IMR-90 (cell line): ENCODE measurements at regions not wholly inside any gene's neighbourhood (a gene's known extent, or its start where the extent isn't known, plus 50 kb on each side); places are given as distances from the start of the nearest gene placed in this dataset.

Experiments used
- ATAC-seq: fragments of 200-7000 bp; cut with Tn5 transposase; 2 replicates; pipeline ENCODE4 v1.9.1; 2020; ENCODE audit warnings: low read depth, mild to moderate bottlenecking, moderate library complexity
- BruUV-seq: library from RNA; stranded (reverse); fragments of 400-500 nt; replicated peaks from 2 replicates; lab custom pipeline; 2021; lab: Mats Ljungman, UMichigan
- CTCF ChIA-PET: fragments of 300-600 bp; formaldehyde crosslinking; extraction: SDS; loops from one replicate; lab custom pipeline; 2021; ENCODE audit warnings: antibody characterized with exemption; lab: Yijun Ruan, JAX
- POLR2A ChIA-PET: fragments of 300-600 bp; sonication (Branson Sonifier 250); formaldehyde crosslinking; loops from one replicate; lab custom pipeline; 2022; ENCODE audit warnings: antibody characterized with exemption; ENCODE audit not compliant: unreplicated experiment; lab: Charles Lee
- DNase-seq: peaks from one replicate; pipeline ENCODE4 v3.0.0; 2013
- H2AFZ ChIP-seq: replicated peaks from 2 replicates; pipeline ENCODE3; 2013; ENCODE audit warnings: low read length, mild to moderate bottlenecking; ENCODE audit not compliant: poor library complexity
- H2AK5ac ChIP-seq: 2 replicates; pipeline ENCODE4 v1.6.1; 2013; ENCODE audit warnings: low read depth, low read length, inconsistent platforms
- H2AK9ac ChIP-seq: replicated peaks from 2 replicates; pipeline ENCODE3; 2013; ENCODE audit warnings: mild to moderate bottlenecking, low read depth, low read length, moderate library complexity; ENCODE audit not compliant: poor library complexity
- H2BK120ac ChIP-seq: 2 replicates; pipeline ENCODE4 v1.6.1; 2013; ENCODE audit warnings: low read depth, low read length, inconsistent platforms
- H2BK15ac ChIP-seq: 3 replicates; pipeline ENCODE4 v1.6.1; 2013; ENCODE audit warnings: low read depth, low read length, inconsistent platforms
- H2BK20ac ChIP-seq: 2 replicates; pipeline ENCODE4 v1.6.1; 2013; ENCODE audit warnings: low read depth, mild to moderate bottlenecking, inconsistent platforms, low read length, moderate library complexity
- H2BK5ac ChIP-seq: 2 replicates; pipeline ENCODE4 v1.6.1; 2013; ENCODE audit warnings: mild to moderate bottlenecking, low read depth, low read length, inconsistent platforms; ENCODE audit not compliant: poor library complexity, severe bottlenecking
- H3K14ac ChIP-seq: replicated peaks from 2 replicates; pipeline ENCODE4 v1.6.1; 2013; ENCODE audit warnings: low read depth, low read length, inconsistent platforms
- H3K18ac ChIP-seq: 2 replicates; pipeline ENCODE4 v1.6.1; 2013; ENCODE audit warnings: low read depth, low read length, control low read depth
- H3K23ac ChIP-seq: 2 replicates; pipeline ENCODE4 v1.6.1; 2013; ENCODE audit warnings: low read depth, low read length, inconsistent platforms
- H3K27ac ChIP-seq: 2 replicates; pipeline ENCODE4 v1.5.1; 2013; ENCODE audit warnings: mild to moderate bottlenecking, control low read depth, low read length; ENCODE audit not compliant: insufficient read depth
- H3K27me3 ChIP-seq: 2 replicates; pipeline ENCODE4 v1.6.1; 2013; ENCODE audit warnings: low read length; ENCODE audit not compliant: control insufficient read depth, insufficient read depth
- H3K36me3 ChIP-seq: 2 replicates; pipeline ENCODE4 v1.6.1; 2013; ENCODE audit warnings: low read length, mixed read lengths; ENCODE audit not compliant: control insufficient read depth, insufficient read depth
- H3K4ac ChIP-seq: 2 replicates; pipeline ENCODE4 v1.6.1; 2013; ENCODE audit warnings: low read depth, low read length, inconsistent platforms
- H3K4me1 ChIP-seq: 2 replicates; pipeline ENCODE4 v1.6.1; 2013; ENCODE audit warnings: low read length, mixed read lengths; ENCODE audit not compliant: control insufficient read depth, insufficient read depth
- H3K4me2 ChIP-seq: 2 replicates; pipeline ENCODE4 v1.6.1; 2013; ENCODE audit warnings: low read depth, mild to moderate bottlenecking, control low read depth, low read length, moderate library complexity
- H3K4me3 ChIP-seq: 2 replicates; pipeline ENCODE4 v1.5.1; 2013; ENCODE audit warnings: low read depth, mild to moderate bottlenecking, control low read depth, low read length, moderate library complexity; ENCODE audit not compliant: insufficient read depth
- H3K56ac ChIP-seq: 2 replicates; pipeline ENCODE4 v1.6.1; 2013; ENCODE audit warnings: low read length, inconsistent platforms; ENCODE audit not compliant: insufficient read depth; ENCODE audit errors: extremely low read depth
- H3K79me1 ChIP-seq, 2 experiments: 2 replicates each; pipeline ENCODE4 v1.6.1; 2013; ENCODE audit warnings: low read length in 2 of 2, inconsistent platforms in 1 of 2, low read depth in 1 of 2
- H3K9ac ChIP-seq: 2 replicates; pipeline ENCODE4 v1.6.1; 2013; ENCODE audit warnings: low read depth, low read length, control low read depth
- H3K9me1 ChIP-seq: 2 replicates; pipeline ENCODE4 v1.6.1; 2013; ENCODE audit warnings: low read length, inconsistent platforms; ENCODE audit not compliant: insufficient read depth
- H3K9me3 ChIP-seq: 2 replicates; pipeline ENCODE4 v1.6.1; 2013; ENCODE audit warnings: low read length; ENCODE audit not compliant: control insufficient read depth, insufficient read depth
- H4K20me1 ChIP-seq: 2 replicates; pipeline ENCODE4 v1.6.1; 2013; ENCODE audit warnings: low read length, inconsistent platforms; ENCODE audit not compliant: insufficient read depth
- H4K5ac ChIP-seq: 2 replicates; pipeline ENCODE4 v1.6.1; 2013; ENCODE audit warnings: mild to moderate bottlenecking, low read depth, low read length, control low read depth
- H4K8ac ChIP-seq, 2 experiments: 2 replicates each; pipeline ENCODE4 v1.6.1; 2013; ENCODE audit warnings: low read depth in 2 of 2, low read length in 2 of 2, control low read depth in 1 of 2, inconsistent platforms in 1 of 2
- H4K91ac ChIP-seq: 2 replicates; pipeline ENCODE4 v1.6.1; 2013; ENCODE audit warnings: low read depth, low read length, inconsistent platforms; ENCODE audit not compliant: insufficient read depth
- BHLHE40 ChIP-seq: fragments of 150-350 bp; IDR thresholded peaks from 2 replicates; pipeline ENCODE4 v1.6.1; 2016; ENCODE audit warnings: mild to moderate bottlenecking, low read depth, low read length
- CEBPB ChIP-seq: IDR thresholded peaks from 2 replicates; pipeline ENCODE4 v1.6.1; 2012; ENCODE audit warnings: low read depth, low read length, improper control_type of control experiment
- FOS ChIP-seq: fragments of 150-350 bp; IDR thresholded peaks from 2 replicates; pipeline ENCODE4 v1.6.1; 2016; ENCODE audit warnings: low read depth, low read length
- MAZ ChIP-seq: IDR thresholded peaks from 2 replicates; pipeline ENCODE4 v1.6.1; 2012; ENCODE audit warnings: low read depth, mild to moderate bottlenecking, low read length, improper control_type of control experiment, moderate library complexity, borderline replicate concordance
- NFE2L2 ChIP-seq: fragments of 150-350 bp; IDR thresholded peaks from 2 replicates; pipeline ENCODE4 v1.6.1; 2016; ENCODE audit warnings: low read depth, mild to moderate bottlenecking, low read length
- POLR2A ChIP-seq: IDR thresholded peaks from 2 replicates; pipeline ENCODE4 v1.6.1; 2012; ENCODE audit warnings: mild to moderate bottlenecking, low read depth, low read length
- RAD21 ChIP-seq: IDR thresholded peaks from 2 replicates; pipeline ENCODE4 v1.6.1; 2012; ENCODE audit warnings: low read length, improper control_type of control experiment
- RFX5 ChIP-seq: IDR thresholded peaks from 2 replicates; pipeline ENCODE4 v1.8.0; 2012; ENCODE audit warnings: low read depth, mild to moderate bottlenecking, low read length, moderate library complexity
- WGBS, 2 experiments: methylation state at CpG; one replicate each; pipeline versions ENCODE4 v1.1.5 to v1.1.7; 2013; ENCODE audit warnings: missing lambda C conversion rate in 2 of 2; ENCODE audit not compliant: insufficient read length in 1 of 2; ENCODE audit errors: extremely low coverage in 2 of 2; 5-methylcytosine and 5-hydroxymethylcytosine counted together
- dilution Hi-C: fragments of 300-500 bp; cut with HindIII; formaldehyde crosslinking; loops from one replicate; pipeline ENCODE4 v1.14.3; 2018; ENCODE audit warnings: low sequenced_read_pairs; ENCODE audit not compliant: unreplicated experiment
- in situ Hi-C: fragments of 300-500 bp; cut with MboI; formaldehyde crosslinking; loops from 3 replicates; pipeline ENCODE4 v1.14.3; 2019; ENCODE audit warnings: low sequenced_read_pairs, inconsistent platforms, mixed read lengths
- intact Hi-C: fragments of 100-400 bp; cut with micrococcal nuclease; formaldehyde crosslinking; loops from 2 replicates; pipeline ENCODE4 v1.10.0; 2022
- TF ChIP-seq, protein P1 (sequence below): fragments of 150-350 bp; IDR thresholded peaks from 2 replicates; pipeline ENCODE4 v1.6.1; 2017; ENCODE audit warnings: mild to moderate bottlenecking, antibody characterized with exemption, low read length, low read depth
- TF ChIP-seq, protein P2 (sequence below): conservative IDR thresholded peaks from 2 replicates; pipeline ENCODE4 v1.5.1; 2012; ENCODE audit warnings: mild to moderate bottlenecking, low read depth, low read length, improper control_type of control experiment
- TF ChIP-seq, protein P3 (sequence below): fragments of 150-350 bp; IDR thresholded peaks from 2 replicates; pipeline ENCODE4 v1.6.1; 2016; ENCODE audit warnings: low read depth, mild to moderate bottlenecking, low read length, moderate library complexity, borderline replicate concordance

DNA sequence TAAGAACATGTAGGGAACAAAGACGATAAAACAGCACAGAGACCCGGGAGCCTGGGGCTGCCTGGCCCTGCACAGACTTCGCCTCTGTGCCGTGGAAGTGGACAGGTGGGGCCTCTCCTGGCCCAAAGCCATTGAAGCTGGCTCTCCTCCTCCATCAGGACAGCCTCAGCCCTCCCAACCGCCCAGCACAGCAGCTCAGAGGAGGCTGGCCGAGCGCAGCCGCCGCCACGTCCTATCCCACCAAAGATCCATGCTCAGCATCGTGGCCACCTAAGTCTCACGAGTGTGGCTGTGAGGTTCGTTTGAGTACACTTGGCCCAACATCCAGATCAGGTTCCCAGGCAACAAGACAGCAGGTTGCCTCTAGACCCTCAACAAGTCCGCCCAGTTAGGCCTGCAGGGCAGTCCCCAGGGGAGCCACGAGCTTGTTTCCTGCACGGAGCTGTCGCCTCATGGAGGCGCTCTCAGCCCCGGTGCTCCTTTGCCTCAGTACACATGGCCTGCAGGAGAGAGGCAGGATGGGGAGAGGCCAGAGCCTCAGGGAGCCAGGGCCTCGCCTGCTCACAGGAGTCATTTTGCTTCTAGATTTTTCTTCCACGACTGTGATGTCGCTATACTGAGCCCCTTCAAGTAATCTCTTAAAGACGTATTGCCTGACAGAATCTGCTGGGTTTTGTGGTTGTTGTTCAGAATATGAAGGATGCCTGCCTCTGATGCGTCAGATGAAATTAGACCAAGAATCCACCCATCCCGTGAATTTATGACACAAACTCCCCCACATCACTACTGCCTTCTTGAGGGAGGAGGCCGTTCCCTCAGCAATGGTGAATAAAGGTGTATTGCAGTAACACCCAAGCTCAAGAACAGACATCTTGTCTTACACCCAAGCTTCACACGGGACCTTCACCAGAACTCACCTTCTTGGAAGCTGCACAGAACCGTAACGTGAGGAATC, 102.7 kb downstream of the RNASET2 start:
- intact Hi-C loops (no loop called here), in situ Hi-C loops (no loop called here), dilution Hi-C loops (no loop called here)
- H4K91ac ChIP-seq, result no peak overlapping the region
- ATAC-seq, result no peak
- H3K4me1 ChIP-seq, result no peaks in the 10 kb centered on the region
- POLR2A ChIA-PET, result no interaction called here
- H2AFZ ChIP-seq, result no peak overlapping the region
- H4K5ac ChIP-seq, result no peak overlapping the region
- no TSS peak for BruUV-seq
- no peak overlapping the region for H3K56ac ChIP-seq
- H3K27ac ChIP-seq, result no peak overlapping the region
- WGBS, 2 experiments, result 67% methylated on average over 7 of the region's 29 CpGs; no CpG with 5 or more reads in 1 of the 2 experiments
- no peak overlapping the region for H3K4me3 ChIP-seq
- H3K14ac ChIP-seq, result no peak overlapping the region
- no peak overlapping the region for H3K9ac ChIP-seq
- H4K20me1 ChIP-seq, result no peaks in the 10 kb centered on the region
- H4K8ac ChIP-seq, result no peak overlapping the region
- H3K9me3 ChIP-seq, result no peaks in the 10 kb centered on the region; the same call in 1 of the 2 replicates
- no peak overlapping the region for H3K23ac ChIP-seq
- H3K79me1 ChIP-seq, result no peaks in the 10 kb centered on the region
- TF ChIP-seq, protein P1, sequence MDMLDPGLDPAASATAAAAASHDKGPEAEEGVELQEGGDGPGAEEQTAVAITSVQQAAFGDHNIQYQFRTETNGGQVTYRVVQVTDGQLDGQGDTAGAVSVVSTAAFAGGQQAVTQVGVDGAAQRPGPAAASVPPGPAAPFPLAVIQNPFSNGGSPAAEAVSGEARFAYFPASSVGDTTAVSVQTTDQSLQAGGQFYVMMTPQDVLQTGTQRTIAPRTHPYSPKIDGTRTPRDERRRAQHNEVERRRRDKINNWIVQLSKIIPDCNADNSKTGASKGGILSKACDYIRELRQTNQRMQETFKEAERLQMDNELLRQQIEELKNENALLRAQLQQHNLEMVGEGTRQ, result no peak
- TF ChIP-seq POLR2A, result no peak
- TF ChIP-seq, protein P2, sequence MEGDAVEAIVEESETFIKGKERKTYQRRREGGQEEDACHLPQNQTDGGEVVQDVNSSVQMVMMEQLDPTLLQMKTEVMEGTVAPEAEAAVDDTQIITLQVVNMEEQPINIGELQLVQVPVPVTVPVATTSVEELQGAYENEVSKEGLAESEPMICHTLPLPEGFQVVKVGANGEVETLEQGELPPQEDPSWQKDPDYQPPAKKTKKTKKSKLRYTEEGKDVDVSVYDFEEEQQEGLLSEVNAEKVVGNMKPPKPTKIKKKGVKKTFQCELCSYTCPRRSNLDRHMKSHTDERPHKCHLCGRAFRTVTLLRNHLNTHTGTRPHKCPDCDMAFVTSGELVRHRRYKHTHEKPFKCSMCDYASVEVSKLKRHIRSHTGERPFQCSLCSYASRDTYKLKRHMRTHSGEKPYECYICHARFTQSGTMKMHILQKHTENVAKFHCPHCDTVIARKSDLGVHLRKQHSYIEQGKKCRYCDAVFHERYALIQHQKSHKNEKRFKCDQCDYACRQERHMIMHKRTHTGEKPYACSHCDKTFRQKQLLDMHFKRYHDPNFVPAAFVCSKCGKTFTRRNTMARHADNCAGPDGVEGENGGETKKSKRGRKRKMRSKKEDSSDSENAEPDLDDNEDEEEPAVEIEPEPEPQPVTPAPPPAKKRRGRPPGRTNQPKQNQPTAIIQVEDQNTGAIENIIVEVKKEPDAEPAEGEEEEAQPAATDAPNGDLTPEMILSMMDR, result no peak
- TF ChIP-seq RFX5, result no peak
- TF ChIP-seq FOS, result no peak
- TF ChIP-seq BHLHE40, result no peak
- TF ChIP-seq RAD21, result no peak
- no peak for TF ChIP-seq NFE2L2
- TF ChIP-seq CEBPB, result no peak
- TF ChIP-seq, protein P3, sequence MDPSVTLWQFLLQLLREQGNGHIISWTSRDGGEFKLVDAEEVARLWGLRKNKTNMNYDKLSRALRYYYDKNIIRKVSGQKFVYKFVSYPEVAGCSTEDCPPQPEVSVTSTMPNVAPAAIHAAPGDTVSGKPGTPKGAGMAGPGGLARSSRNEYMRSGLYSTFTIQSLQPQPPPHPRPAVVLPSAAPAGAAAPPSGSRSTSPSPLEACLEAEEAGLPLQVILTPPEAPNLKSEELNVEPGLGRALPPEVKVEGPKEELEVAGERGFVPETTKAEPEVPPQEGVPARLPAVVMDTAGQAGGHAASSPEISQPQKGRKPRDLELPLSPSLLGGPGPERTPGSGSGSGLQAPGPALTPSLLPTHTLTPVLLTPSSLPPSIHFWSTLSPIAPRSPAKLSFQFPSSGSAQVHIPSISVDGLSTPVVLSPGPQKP, result no peak
- no peak for TF ChIP-seq MAZ
- no peaks in the 10 kb centered on the region for H3K9me1 ChIP-seq
- H2BK120ac ChIP-seq, result no peak overlapping the region
- no peak for DNase-seq
- CTCF ChIA-PET, result no interaction called here
- no peak overlapping the region for H2AK9ac ChIP-seq
- no peak overlapping the region for H3K18ac ChIP-seq
- H3K4ac ChIP-seq, result no peak overlapping the region
- no peak overlapping the region for H2BK20ac ChIP-seq
- H3K27me3 ChIP-seq, result no peaks in the 10 kb centered on the region
- no peak overlapping the region for H2BK5ac ChIP-seq
- no peak overlapping the region for H3K4me2 ChIP-seq
- H2AK5ac ChIP-seq, result no peak overlapping the region
- H3K36me3 ChIP-seq, result no peaks in the 10 kb centered on the region
- no peak overlapping the region for H2BK15ac ChIP-seq
